ENCODE measurements at regions not wholly inside any gene's neighbourhood (a gene's known extent, or its start where the extent isn't known, plus 50 kb on each side); places are given as distances from the start of the nearest gene placed in this dataset.

DNA sequence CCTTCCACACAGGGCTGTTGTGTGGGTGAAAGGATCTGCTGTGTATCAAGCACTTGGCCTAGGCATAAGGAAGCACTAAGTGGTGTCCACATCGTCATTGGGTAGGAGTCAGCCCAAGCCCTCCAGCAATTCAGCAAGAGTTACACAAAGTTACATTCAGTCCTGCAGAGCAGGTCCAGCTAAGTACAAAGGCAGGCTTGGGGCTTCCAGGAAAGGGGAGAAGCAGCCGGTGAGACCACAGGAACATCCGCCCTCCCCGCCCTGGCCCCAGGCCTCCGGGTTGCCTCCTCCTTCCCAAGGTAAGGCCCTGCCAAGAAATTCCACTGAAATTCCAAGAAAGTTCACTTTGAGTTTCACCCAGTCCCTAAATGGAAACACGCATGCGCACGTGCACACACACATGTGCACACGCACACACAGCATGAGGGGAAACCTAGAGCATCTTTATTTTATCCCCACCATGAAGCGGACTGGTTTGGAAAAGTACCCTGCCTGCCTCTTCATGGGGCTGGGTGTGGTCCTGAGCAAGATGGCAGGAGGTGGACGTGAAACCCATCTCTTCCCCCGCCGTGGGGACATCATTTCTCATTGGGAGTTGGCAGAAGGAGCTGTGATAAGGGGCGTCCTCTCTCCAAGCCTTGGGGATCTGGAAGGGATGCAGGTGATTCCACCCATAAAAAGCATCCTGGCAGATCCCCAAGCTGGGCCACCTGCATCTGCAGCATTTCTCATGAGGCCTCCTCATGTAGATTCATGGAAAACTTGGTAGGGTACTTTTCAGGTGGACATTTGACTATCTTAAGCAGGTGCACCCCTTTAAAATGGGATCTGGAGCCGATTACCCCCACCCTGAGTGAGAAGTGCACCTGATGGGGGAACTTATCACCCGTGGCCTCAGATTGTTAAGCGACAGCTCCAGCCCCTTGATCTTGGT is 69.1 kb upstream of the NANOS1 start:
- POLR2A ChIA-PET: no interaction called here
- Histone ChIP-seq H3K4me2 (ENCODE audit: low read length) (no peak overlapping the region), H3K27me3 (ENCODE audit: insufficient read depth, low read length) (no peaks in the 10 kb centered on the region), H3K4me3 (replicated peaks in 1 of 2; ENCODE audit: low read depth in 1 of 2, low read length in 2 of 2) (no peak overlapping the region), H3K36me3 (ENCODE audit: control insufficient read depth in 1 of 2, insufficient read depth in 2 of 2, low read length in 2 of 2) (no peaks in the 10 kb centered on the region), H2AFZ (ENCODE audit: low read depth, low read length, poor library complexity, severe bottlenecking) (no peak overlapping the region), H3K9me3 (ENCODE audit: control insufficient read depth in 1 of 2, insufficient read depth in 1 of 2, low read depth in 1 of 2, low read length in 2 of 2) (no peaks in the 10 kb centered on the region), H3K27ac (ENCODE audit: low read depth, low read length) (no peak overlapping the region), H3K79me2 (ENCODE audit: insufficient read depth, low read length) (no peaks in the 10 kb centered on the region), H4K20me1 (ENCODE audit: insufficient read depth) (no peaks in the 10 kb centered on the region), H3K9me2 (ENCODE audit: insufficient read depth) (no peaks in the 10 kb centered on the region), H3K4me1 (ENCODE audit: control insufficient read depth in 1 of 2, insufficient read depth in 2 of 2, low read length in 2 of 2) (peaks cover 9 to 46% of the 10 kb centered on the region in 2 experiments), H3K9ac (ENCODE audit: low read length) (no peak overlapping the region)
- ATAC-seq (no peak), DNase-seq (ENCODE audit: low read depth, low spot score) (no peak)
- TF ChIP-seq SIN3A (IDR thresholded peaks at IDR 0.05; ENCODE audit: low read depth) (no peak), SP1 (IDR thresholded peaks at IDR 0.05; ENCODE audit: low read depth) (no peak)
- TF ChIP-seq, protein P1, sequence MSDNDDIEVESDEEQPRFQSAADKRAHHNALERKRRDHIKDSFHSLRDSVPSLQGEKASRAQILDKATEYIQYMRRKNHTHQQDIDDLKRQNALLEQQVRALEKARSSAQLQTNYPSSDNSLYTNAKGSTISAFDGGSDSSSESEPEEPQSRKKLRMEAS (IDR thresholded peaks at IDR 0.05): no peak
- RAD21 ChIA-PET (ENCODE audit: low non-redundant PET in 1 of 2, low total read pairs in 2 of 2, uncharacterized antibody in 2 of 2, unreplicated experiment in 2 of 2): no interaction called here
- no TSS peak for BruUV-seq (replicated peaks)
- intact Hi-C loops (cut with micrococcal nuclease): no loop called here
- CTCF ChIA-PET: no interaction called here

DNA sequence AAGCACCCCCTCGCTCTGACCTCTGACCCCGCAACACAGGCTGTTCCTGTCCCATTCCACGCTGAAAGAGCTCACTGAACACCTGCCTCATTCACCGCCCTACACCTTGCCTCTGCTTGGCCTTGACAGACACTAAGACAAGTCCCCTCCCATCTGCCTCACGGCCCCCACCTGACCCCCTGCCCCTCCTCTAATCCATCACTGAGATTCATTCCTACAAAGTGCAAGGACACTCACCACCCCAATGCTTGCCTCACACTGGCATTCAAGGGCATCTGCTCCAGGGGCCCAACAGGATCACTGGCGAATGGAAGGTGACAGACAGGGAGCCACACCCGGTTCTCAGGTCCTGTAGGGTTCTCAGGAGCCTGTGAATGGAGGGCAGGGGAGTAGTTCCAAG is 68.1 kb upstream of the NANOS1 start:
- Histone ChIP-seq H3K27ac (ENCODE audit: low read depth, low read length) (no peak overlapping the region), H4K20me1 (ENCODE audit: insufficient read depth) (no peaks in the 10 kb centered on the region), H3K9ac (ENCODE audit: low read length) (no peak overlapping the region), H3K36me3 (ENCODE audit: control insufficient read depth in 1 of 2, insufficient read depth in 2 of 2, low read length in 2 of 2) (no peaks in the 10 kb centered on the region), H2AFZ (ENCODE audit: low read depth, low read length, poor library complexity, severe bottlenecking) (no peak overlapping the region), H3K4me2 (ENCODE audit: low read length) (no peak overlapping the region), H3K27me3 (ENCODE audit: insufficient read depth, low read length) (no peaks in the 10 kb centered on the region), H3K9me2 (ENCODE audit: insufficient read depth) (no peaks in the 10 kb centered on the region), H3K4me1 (ENCODE audit: control insufficient read depth in 1 of 2, insufficient read depth in 2 of 2, low read length in 2 of 2) (peaks cover 9 to 52% of the 10 kb centered on the region in 2 experiments), H3K9me3 (ENCODE audit: control insufficient read depth in 1 of 2, insufficient read depth in 1 of 2, low read depth in 1 of 2, low read length in 2 of 2) (no peaks in the 10 kb centered on the region), H3K4me3 (replicated peaks in 1 of 2; ENCODE audit: low read depth in 1 of 2, low read length in 2 of 2) (no peak overlapping the region), H3K79me2 (ENCODE audit: insufficient read depth, low read length) (no peaks in the 10 kb centered on the region)
- no TSS peak for BruUV-seq (replicated peaks)
- ChIA-PET POLR2A (no interaction called here), RAD21 (ENCODE audit: low non-redundant PET in 1 of 2, low total read pairs in 2 of 2, uncharacterized antibody in 2 of 2, unreplicated experiment in 2 of 2) (no interaction called here), CTCF (no interaction called here)
- DNase-seq (ENCODE audit: low read depth, low spot score) (no peak), ATAC-seq (no peak)
- intact Hi-C loops (cut with micrococcal nuclease): no loop called here
- TF ChIP-seq ZNF274 (IDR thresholded peaks at IDR 0.05; ENCODE audit: low read depth, low read length): no peak
- TF ChIP-seq, protein P2, sequence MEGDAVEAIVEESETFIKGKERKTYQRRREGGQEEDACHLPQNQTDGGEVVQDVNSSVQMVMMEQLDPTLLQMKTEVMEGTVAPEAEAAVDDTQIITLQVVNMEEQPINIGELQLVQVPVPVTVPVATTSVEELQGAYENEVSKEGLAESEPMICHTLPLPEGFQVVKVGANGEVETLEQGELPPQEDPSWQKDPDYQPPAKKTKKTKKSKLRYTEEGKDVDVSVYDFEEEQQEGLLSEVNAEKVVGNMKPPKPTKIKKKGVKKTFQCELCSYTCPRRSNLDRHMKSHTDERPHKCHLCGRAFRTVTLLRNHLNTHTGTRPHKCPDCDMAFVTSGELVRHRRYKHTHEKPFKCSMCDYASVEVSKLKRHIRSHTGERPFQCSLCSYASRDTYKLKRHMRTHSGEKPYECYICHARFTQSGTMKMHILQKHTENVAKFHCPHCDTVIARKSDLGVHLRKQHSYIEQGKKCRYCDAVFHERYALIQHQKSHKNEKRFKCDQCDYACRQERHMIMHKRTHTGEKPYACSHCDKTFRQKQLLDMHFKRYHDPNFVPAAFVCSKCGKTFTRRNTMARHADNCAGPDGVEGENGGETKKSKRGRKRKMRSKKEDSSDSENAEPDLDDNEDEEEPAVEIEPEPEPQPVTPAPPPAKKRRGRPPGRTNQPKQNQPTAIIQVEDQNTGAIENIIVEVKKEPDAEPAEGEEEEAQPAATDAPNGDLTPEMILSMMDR (IDR thresholded peaks at IDR 0.05 in 2 of 3, conservative IDR thresholded peaks at IDR 0.05 in 1 of 3; ENCODE audit: borderline replicate concordance in 1 of 3, insufficient read depth in 1 of 3, low read depth in 2 of 3, low read length in 2 of 3): no peak
- no peak for TF ChIP-seq EZH2phosphoT487 (IDR thresholded peaks at IDR 0.05; ENCODE audit: borderline replicate concordance)
- no peak for TF ChIP-seq EZH2 (IDR thresholded peaks at IDR 0.05)
- TF ChIP-seq SIN3A (IDR thresholded peaks at IDR 0.05; ENCODE audit: low read depth): no peak
- TF ChIP-seq JUND (IDR thresholded peaks at IDR 0.05): no peak
- no peak for TF ChIP-seq CBX3 (IDR thresholded peaks at IDR 0.05; ENCODE audit: low read depth)
- TF ChIP-seq, protein P3, sequence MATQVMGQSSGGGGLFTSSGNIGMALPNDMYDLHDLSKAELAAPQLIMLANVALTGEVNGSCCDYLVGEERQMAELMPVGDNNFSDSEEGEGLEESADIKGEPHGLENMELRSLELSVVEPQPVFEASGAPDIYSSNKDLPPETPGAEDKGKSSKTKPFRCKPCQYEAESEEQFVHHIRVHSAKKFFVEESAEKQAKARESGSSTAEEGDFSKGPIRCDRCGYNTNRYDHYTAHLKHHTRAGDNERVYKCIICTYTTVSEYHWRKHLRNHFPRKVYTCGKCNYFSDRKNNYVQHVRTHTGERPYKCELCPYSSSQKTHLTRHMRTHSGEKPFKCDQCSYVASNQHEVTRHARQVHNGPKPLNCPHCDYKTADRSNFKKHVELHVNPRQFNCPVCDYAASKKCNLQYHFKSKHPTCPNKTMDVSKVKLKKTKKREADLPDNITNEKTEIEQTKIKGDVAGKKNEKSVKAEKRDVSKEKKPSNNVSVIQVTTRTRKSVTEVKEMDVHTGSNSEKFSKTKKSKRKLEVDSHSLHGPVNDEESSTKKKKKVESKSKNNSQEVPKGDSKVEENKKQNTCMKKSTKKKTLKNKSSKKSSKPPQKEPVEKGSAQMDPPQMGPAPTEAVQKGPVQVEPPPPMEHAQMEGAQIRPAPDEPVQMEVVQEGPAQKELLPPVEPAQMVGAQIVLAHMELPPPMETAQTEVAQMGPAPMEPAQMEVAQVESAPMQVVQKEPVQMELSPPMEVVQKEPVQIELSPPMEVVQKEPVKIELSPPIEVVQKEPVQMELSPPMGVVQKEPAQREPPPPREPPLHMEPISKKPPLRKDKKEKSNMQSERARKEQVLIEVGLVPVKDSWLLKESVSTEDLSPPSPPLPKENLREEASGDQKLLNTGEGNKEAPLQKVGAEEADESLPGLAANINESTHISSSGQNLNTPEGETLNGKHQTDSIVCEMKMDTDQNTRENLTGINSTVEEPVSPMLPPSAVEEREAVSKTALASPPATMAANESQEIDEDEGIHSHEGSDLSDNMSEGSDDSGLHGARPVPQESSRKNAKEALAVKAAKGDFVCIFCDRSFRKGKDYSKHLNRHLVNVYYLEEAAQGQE (IDR thresholded peaks at IDR 0.05; ENCODE audit: low read depth): no peak
- TF ChIP-seq SRF (IDR thresholded peaks at IDR 0.05; ENCODE audit: low read depth): no peak
- no peak for TF ChIP-seq SP1 (IDR thresholded peaks at IDR 0.05; ENCODE audit: low read depth)
- TF ChIP-seq, protein P1 (IDR thresholded peaks at IDR 0.05): no peak
- TF ChIP-seq FOSL1 (IDR thresholded peaks at IDR 0.05; ENCODE audit: low read depth): no peak
- TF ChIP-seq RAD21 (IDR thresholded peaks at IDR 0.05; ENCODE audit: low read depth): no peak
- no peak for TF ChIP-seq YY1 (IDR thresholded peaks at IDR 0.05; ENCODE audit: extremely low read depth, insufficient replicate concordance, low read depth, low read length)

Measured in HCT116 (cell line).